A549 (cell line): ENCODE measurements at regions not wholly inside any gene's neighbourhood (a gene's known extent, or its start where the extent isn't known, plus 50 kb on each side); places are given as distances from the start of the nearest gene placed in this dataset.

Experiments used
- PBX3 ChIP-seq: IDR thresholded peaks from 2 replicates; pipeline ENCODE4 v1.6.1; 2012
- ZSCAN20 ChIP-seq: fragments of 250-450 bp; sonication (Bioruptor Pico); IDR thresholded peaks from 2 replicates; pipeline ENCODE4 v1.8.0; 2022; ENCODE audit warnings: mild to moderate bottlenecking, moderate library complexity
- TF ChIP-seq, protein P1 (sequence below): fragments of >200 bp; sonication (Bioruptor Twin); formaldehyde crosslinking; IDR thresholded peaks from 3 replicates; pipeline ENCODE4 v1.5.1; 2016
- TF ChIP-seq, protein P2 (sequence below): fragments of >200 bp; sonication (Bioruptor Twin); formaldehyde crosslinking; IDR thresholded peaks from 3 replicates; pipeline ENCODE4 v1.6.1; 2016

- TF ChIP-seq, protein P1, sequence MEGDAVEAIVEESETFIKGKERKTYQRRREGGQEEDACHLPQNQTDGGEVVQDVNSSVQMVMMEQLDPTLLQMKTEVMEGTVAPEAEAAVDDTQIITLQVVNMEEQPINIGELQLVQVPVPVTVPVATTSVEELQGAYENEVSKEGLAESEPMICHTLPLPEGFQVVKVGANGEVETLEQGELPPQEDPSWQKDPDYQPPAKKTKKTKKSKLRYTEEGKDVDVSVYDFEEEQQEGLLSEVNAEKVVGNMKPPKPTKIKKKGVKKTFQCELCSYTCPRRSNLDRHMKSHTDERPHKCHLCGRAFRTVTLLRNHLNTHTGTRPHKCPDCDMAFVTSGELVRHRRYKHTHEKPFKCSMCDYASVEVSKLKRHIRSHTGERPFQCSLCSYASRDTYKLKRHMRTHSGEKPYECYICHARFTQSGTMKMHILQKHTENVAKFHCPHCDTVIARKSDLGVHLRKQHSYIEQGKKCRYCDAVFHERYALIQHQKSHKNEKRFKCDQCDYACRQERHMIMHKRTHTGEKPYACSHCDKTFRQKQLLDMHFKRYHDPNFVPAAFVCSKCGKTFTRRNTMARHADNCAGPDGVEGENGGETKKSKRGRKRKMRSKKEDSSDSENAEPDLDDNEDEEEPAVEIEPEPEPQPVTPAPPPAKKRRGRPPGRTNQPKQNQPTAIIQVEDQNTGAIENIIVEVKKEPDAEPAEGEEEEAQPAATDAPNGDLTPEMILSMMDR = no peak
- TF ChIP-seq PBX3 = no peak
- TF ChIP-seq ZSCAN20 (CRISPR knock-in tag) = no peak
- TF ChIP-seq, protein P2, sequence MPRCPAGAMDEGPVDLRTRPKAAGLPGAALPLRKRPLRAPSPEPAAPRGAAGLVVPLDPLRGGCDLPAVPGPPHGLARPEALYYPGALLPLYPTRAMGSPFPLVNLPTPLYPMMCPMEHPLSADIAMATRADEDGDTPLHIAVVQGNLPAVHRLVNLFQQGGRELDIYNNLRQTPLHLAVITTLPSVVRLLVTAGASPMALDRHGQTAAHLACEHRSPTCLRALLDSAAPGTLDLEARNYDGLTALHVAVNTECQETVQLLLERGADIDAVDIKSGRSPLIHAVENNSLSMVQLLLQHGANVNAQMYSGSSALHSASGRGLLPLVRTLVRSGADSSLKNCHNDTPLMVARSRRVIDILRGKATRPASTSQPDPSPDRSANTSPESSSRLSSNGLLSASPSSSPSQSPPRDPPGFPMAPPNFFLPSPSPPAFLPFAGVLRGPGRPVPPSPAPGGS = no peak
Observed at GRCh38 chr9:29394855-29395254, 1821.6 kb upstream of the C9orf72 start.
